Bronchial epithelial cell (primary cell): ENCODE measurements at regions not wholly inside any gene's neighbourhood (a gene's known extent, or its start where the extent isn't known, plus 50 kb on each side); places are given as distances from the start of the nearest gene placed in this dataset.

Experiments
- DNase-seq: peaks from one replicate; pipeline ENCODE4 v3.0.0-alpha.2; 2010; ENCODE audit warnings: low read depth
- FAIRE-seq: peaks from 2 replicates; lab custom pipeline; 2011; peaks lifted over from hg19 to GRCh38; lab: Jason Lieb, UNC
- H3K27me3 ChIP-seq: 2 replicates; pipeline ENCODE4 v1.5.1; 2011; ENCODE audit warnings: low read length; ENCODE audit not compliant: control insufficient read depth, insufficient read depth
- H3K36me3 ChIP-seq: 2 replicates; pipeline ENCODE4 v1.5.1; 2011; ENCODE audit warnings: low read length; ENCODE audit not compliant: control insufficient read depth, insufficient read depth
- H3K4me3 ChIP-seq: 2 replicates; pipeline ENCODE4 v1.5.1; 2011; ENCODE audit warnings: mild to moderate bottlenecking, low read depth, low read length, control low read depth
- CTCF ChIP-seq: IDR thresholded peaks from 2 replicates; pipeline ENCODE4 v1.5.1; 2011; ENCODE audit warnings: mild to moderate bottlenecking, moderate library complexity, low read length, control low read depth, inconsistent platforms; ENCODE audit not compliant: insufficient read depth, severe bottlenecking

GRCh38 chr6:137700161-137700560 is 166.9 kb upstream of the TNFAIP3 start:
- FAIRE-seq (no peak), DNase-seq (no peak)
- Histone ChIP-seq H3K36me3 (no peaks in the 10 kb centered on the region), H3K27me3 (no peaks in the 10 kb centered on the region), H3K4me3 (no peak overlapping the region)
- no peak for TF ChIP-seq CTCF

GRCh38 chr6:137700751-137701477 is 166.1 kb upstream of the TNFAIP3 start:
- Histone ChIP-seq H3K36me3 (no peaks in the 10 kb centered on the region), H3K27me3 (no peaks in the 10 kb centered on the region), H3K4me3 (no peak overlapping the region)
- DNase-seq (no peak), FAIRE-seq (no peak)
- TF ChIP-seq CTCF = no peak

GRCh38 chr6:137701942-137702341 is 165.1 kb upstream of the TNFAIP3 start:
- H3K4me3 ChIP-seq = no peak overlapping the region
- H3K36me3 ChIP-seq = no peaks in the 10 kb centered on the region
- no peak for TF ChIP-seq CTCF
- H3K27me3 ChIP-seq = no peaks in the 10 kb centered on the region
- DNase-seq (no peak), FAIRE-seq (no peak)

- Histone ChIP-seq H3K36me3 (no peaks in the 10 kb centered on the region), H3K27me3 (no peaks in the 10 kb centered on the region), H3K4me3 (no peak overlapping the region)
- no peak for TF ChIP-seq CTCF
- no peak for DNase-seq
- no peak for FAIRE-seq
These were observed 164.2 kb upstream of the TNFAIP3 start for GRCh38 chr6:137702791-137703424.

- no peak for DNase-seq
- H3K27me3 ChIP-seq = no peaks in the 10 kb centered on the region
- H3K36me3 ChIP-seq = no peaks in the 10 kb centered on the region
- no peak for TF ChIP-seq CTCF
- no peak overlapping the region for H3K4me3 ChIP-seq
- FAIRE-seq = no peak
These were observed 162.3 kb upstream of the TNFAIP3 start for GRCh38 chr6:137704802-137705159.
